Fibroblast of peridontal ligament (primary cell): ENCODE measurements at regions not wholly inside any gene's neighbourhood (a gene's known extent, or its start where the extent isn't known, plus 50 kb on each side); places are given as distances from the start of the nearest gene placed in this dataset.

Experiments used
- DNase-seq: peaks from one replicate; pipeline ENCODE4 v3.0.0-alpha.2; 2010; ENCODE audit errors: extremely low read depth

DNA sequence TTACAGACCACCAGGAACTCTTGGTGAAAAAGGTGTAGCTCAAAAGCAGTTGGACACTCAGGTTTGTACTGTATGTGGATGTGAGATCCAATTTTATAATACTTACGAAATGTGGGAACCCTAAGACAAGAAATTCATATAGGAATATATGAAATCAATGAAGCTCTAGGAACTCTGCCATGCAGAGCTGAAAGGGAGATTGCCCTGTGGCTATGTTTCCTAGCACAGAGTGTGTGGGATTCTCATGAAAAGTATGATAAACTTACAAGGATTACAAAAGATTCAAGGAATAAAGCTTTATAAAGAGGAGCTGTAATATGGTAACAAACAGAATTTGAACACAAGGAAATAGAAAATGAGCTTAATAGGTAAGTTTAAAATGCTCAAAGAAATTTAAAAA lies 205.7 kb upstream of the FAM83B start:
- DNase-seq = no peak

DNA sequence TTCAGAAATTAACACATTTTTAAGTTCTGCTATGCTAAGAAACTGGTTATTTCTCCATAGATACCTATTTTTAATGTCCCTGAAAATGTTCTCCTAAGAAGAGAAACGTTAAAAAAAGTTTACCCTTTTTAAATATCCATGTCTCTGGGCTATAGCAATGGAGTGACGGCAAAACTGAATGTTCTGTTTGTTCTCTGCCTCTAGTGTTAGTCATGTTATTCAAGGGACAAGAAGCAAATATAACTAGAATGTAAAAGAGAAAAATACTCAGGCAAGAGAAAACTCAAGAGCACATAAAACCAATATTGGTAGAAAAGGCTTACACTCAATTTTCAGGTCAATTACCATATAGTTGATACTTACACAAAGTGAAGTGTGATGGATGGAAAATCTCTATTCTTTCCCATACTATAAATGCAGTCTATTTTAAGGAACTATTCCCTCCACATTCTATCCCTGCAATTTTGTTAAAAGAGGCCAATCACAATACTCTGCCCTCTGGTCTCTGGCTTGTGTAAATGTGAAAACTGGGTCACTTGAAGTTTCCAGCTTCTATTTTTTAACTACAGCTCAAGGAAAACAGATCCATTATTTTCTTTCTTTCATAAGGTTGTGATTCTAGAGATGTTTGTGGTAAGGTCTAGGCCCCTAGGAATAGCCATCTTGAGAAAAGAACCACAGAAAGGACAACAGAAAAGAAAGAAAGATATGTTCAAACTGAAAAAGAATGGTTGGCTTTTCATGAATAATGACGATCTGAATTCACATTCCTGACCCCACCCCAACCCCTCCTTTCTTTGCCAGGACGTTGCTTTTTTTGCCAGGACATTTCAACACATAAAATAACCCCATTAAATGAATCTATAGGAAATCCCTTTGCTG lies 200.3 kb upstream of the FAM83B start:
- DNase-seq = peak; percentile 89

DNA sequence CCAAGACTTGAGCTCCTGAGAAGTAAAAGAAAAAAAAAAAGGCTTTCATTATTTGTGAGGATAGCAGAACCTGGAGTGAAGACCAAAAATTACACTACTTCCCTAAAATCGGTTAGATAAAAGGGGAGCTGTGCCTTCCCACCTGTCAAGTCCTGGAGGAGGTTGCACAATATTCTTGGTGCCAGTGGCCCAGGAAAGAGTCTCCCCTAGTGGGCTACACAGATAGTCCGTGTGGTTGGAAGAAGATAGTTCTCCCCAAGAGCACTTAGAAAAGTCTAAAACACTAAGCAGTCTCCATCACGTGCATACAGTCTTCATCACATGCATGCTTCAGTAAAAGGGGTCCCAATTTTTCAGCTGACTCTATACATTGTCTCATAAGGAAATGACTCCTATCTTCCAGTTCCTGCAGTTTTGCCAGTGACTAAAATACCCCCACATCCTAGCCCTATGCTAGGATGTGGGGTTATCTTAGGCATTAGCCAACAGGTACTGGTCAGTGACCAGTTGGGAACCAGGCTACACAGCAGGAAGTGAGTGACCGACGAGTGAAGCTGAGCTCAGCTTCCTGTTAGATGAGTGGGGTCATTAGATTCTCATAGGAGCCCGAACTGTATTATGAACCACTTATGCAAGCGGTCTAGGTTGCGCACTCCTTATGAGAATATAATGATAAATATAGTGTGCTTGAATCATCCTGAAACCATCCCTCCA lies 199.5 kb upstream of the FAM83B start:
- DNase-seq = no peak

- DNase-seq = no peak
Observed at GRCh38 chr6:54654381-54654780, 192.2 kb upstream of the FAM83B start.

- no peak for DNase-seq
Observed at GRCh38 chr6:54655162-54655561, 191.4 kb upstream of the FAM83B start.

- no peak for DNase-seq
Observed at GRCh38 chr6:54665278-54665677, 181.3 kb upstream of the FAM83B start.

DNA sequence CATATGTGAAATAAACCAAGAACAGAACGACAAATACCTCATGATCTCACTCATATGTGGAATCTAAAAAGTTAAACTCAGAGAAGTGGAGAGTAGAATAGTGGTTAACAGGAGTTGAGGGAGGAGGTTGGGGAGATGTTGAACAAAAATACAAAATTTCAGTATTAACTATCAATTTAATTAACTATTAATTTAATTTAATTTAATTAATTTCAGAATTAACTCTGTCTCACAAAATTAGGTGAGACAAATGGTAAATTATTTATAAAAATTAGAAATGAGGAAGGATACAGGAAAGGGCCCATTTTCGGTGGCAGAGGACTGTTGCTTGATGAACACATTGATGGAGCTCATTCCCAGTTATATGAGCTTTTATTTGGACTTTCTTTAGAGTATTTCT lies 166.0 kb upstream of the FAM83B start:
- DNase-seq = no peak

- no peak for DNase-seq
Observed at GRCh38 chr6:54681267-54681666, 165.3 kb upstream of the FAM83B start.

- DNase-seq = peak; percentile 58
Observed at GRCh38 chr6:54681987-54682386, 164.6 kb upstream of the FAM83B start.

- DNase-seq = no peak
Observed at GRCh38 chr6:54689620-54690019, 157.0 kb upstream of the FAM83B start.

- no peak for DNase-seq
Observed at GRCh38 chr6:54690596-54690995, 156.0 kb upstream of the FAM83B start.

DNA sequence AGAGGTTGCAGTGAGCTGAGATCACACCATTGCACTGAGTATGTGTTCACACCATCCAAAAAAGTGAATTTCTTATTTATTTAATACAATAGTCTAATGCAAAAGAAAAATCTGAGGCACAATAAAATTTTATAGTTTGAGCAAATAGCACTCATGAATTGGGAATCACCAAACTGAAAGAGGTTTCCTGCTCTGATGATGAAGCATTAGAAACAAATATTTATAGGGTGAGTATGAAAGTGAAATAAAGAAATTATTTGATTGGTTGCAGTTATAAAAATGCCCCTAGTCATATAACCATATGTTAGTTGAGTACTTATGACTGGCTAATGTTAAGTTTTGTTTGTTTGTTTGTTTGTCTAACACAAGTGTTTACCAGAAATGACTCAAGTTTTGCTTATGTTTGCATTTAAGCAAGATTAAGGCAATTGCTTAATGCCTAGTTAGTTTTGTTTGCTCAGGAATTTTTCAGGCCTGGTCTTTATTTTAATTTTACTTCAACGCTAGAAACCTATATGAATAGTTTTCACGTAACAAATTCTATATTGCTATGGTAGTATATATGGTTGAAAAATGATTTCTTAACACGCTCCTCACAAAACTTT lies 151.5 kb upstream of the FAM83B start:
- DNase-seq = no peak

GRCh38 chr6:54695815-54696214 lies 150.8 kb upstream of the FAM83B start:
- DNase-seq = no peak

- peak; percentile 53 for DNase-seq
Observed at GRCh38 chr6:54697424-54697823, 149.1 kb upstream of the FAM83B start.

- no peak for DNase-seq
Observed at GRCh38 chr6:54698974-54699373, 147.6 kb upstream of the FAM83B start.

DNA sequence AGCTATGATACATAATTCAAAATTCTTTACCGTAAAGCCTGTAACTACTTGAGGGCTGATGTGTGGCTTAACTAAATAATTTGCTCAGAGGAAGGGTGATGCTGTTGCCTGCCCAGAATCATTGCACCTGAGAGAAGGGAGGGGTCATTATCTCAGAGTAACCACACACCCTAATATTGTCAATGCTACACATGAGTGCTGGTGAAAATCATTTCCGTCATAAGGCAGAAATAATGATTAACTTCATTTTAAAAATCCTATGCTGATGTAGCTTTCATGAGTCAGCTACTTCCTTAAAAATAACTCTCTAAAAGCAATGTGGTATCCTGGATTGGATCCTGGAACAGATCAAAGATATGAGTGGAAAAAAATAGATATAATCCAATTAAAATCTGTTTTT lies 146.4 kb upstream of the FAM83B start:
- DNase-seq = no peak

DNA sequence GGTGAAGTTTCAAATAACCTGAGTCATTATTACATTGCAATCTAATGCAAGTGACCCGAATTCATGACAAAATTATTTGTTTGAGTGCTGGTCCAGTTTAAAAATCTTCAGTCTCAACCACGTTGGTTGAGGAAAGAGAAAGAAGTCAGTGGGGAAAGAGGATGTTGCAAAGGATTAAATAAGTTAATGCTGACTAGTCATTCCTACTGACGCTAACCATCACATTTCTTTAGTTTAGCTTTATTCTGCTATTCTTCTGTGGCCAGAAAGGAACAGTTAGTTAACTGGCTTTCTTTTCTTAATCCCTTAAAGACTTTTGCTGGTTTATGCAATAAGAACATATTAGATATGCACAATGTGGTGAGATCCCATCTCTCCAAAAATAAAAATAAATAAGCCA lies 143.8 kb upstream of the FAM83B start:
- no peak for DNase-seq

- DNase-seq = peak; percentile 81
Observed at GRCh38 chr6:54706391-54706790, 140.2 kb upstream of the FAM83B start.

GRCh38 chr6:54706844-54707605 lies 139.5 kb upstream of the FAM83B start:
- DNase-seq = peak; percentile 22

DNA sequence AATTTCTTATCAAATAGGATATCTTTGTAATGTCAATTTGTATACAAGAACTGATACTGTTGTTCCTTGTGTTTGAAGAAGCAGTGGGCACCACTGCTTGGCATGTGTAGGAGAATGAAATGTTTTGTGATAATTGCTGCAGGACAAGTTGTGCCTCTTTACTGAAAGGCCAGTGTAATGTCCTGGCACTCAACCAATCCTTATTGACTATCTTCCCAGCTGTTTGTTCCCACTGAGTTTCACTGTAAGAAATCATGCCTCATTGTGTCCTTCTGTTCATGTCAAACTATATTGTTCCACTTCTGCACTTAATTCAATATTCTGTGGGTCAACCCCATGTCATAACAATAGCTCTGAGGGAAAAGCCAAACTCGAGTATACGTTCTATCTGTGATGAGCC lies 136.1 kb upstream of the FAM83B start:
- no peak for DNase-seq

GRCh38 chr6:54716010-54716409 lies 130.6 kb upstream of the FAM83B start:
- DNase-seq = no peak

GRCh38 chr6:54716877-54717276 lies 129.7 kb upstream of the FAM83B start:
- no peak for DNase-seq
